ENCODE measurements at regions not wholly inside any gene's neighbourhood (a gene's known extent, or its start where the extent isn't known, plus 50 kb on each side); places are given as distances from the start of the nearest gene placed in this dataset.
A peak's percentile ranks its signal among the peaks of the same experiment; 100 is the strongest.

DNA sequence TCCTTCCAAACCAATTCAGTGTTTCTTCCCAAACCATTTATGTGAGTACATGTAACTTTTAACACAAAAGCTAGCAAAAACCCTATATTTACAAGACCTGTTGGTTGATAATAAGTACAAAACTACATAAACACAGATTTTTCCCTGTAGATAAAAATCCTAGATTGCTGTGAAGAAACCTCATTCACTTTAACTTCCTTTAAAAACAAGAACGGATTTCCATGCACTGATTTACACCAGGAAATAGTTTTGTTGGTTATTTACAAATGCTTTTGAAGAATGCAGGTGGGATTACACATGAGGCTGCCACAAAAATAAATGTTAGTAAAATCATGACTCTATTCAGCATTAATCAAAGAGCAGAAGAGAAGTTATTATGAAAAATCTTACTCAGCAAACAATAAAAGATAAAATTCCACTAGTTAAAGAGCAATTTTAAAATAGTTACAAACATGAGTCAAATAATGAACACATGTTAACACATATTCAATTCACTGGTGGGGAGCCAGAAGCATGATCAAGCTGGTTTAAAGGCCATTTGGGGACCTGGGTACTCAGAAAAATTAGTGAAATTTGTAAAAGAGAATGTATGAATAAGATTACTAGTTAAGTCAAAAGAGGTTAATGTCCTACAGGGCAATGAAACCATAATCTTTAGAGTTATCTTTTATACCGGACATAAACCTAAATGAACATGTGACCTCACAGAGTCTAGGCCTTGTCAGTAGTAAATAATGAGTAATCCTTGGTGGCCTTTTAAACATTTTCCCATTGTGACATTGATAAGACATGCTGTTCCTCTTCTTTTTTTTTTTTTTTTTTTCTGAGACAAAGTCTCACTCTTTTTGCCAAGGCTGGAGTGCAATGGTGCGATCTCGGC, 79.9 kb downstream of the PHLDA1 start (continued):
- TF ChIP-seq HLTF (IDR thresholded peaks at IDR 0.05) (no peak), CBX3 (IDR thresholded peaks at IDR 0.05; ENCODE audit: borderline replicate concordance in 1 of 2, low read length in 2 of 2) (no peak), CBFA2T3 (IDR thresholded peaks at IDR 0.05) (peak; percentile 41; the same call in 1 of the 2 replicates), C11orf30 (IDR thresholded peaks at IDR 0.05; ENCODE audit: low read depth) (peak; percentile 29; the same call in 1 of the 2 replicates), CBFA2T2 (conservative IDR thresholded peaks at IDR 0.05) (0 out of 2 replicates have a peak, but pooled peaks have one; percentile 14), ADNP (tag; IDR thresholded peaks at IDR 0.05) (peak; percentile 56; the same call in 1 of the 2 replicates), PBX2 (CRISPR knock-in tag; IDR thresholded peaks at IDR 0.05; ENCODE audit: low read depth) (no peak), PBX2 (tag; conservative IDR thresholded peaks at IDR 0.05; ENCODE audit: low read depth) (peak; percentile 44; the same call in 1 of the 2 replicates), PTBP1 (IDR thresholded peaks at IDR 0.05; ENCODE audit: low read depth, low read length) (no peak), ARHGAP35 (IDR thresholded peaks at IDR 0.05; ENCODE audit: partially characterized antibody) (no peak), ELF4 (CRISPR knock-in tag; IDR thresholded peaks at IDR 0.05) (no peak), ILK (tag; IDR thresholded peaks at IDR 0.05; ENCODE audit: borderline replicate concordance, low read depth) (no peak), ZFX (CRISPR knock-in tag; IDR thresholded peaks at IDR 0.05) (peak; percentile 36; the same call in 1 of the 2 replicates), FOSL1 (tag; conservative IDR thresholded peaks at IDR 0.05) (peak; percentile 83), ZNF24 (IDR thresholded peaks at IDR 0.05) (no peak), FOXK1 (CRISPR knock-in tag; IDR thresholded peaks at IDR 0.05; ENCODE audit: borderline replicate concordance) (no peak), ZNF780A (CRISPR knock-in tag; IDR thresholded peaks at IDR 0.05) (no peak)
- TF ChIP-seq, protein P1, sequence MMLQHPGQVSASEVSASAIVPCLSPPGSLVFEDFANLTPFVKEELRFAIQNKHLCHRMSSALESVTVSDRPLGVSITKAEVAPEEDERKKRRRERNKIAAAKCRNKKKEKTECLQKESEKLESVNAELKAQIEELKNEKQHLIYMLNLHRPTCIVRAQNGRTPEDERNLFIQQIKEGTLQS (IDR thresholded peaks at IDR 0.05): no peak
- TF ChIP-seq, protein P1 (CRISPR knock-in tag; conservative IDR thresholded peaks at IDR 0.05): no peak
- TF ChIP-seq, protein P2, sequence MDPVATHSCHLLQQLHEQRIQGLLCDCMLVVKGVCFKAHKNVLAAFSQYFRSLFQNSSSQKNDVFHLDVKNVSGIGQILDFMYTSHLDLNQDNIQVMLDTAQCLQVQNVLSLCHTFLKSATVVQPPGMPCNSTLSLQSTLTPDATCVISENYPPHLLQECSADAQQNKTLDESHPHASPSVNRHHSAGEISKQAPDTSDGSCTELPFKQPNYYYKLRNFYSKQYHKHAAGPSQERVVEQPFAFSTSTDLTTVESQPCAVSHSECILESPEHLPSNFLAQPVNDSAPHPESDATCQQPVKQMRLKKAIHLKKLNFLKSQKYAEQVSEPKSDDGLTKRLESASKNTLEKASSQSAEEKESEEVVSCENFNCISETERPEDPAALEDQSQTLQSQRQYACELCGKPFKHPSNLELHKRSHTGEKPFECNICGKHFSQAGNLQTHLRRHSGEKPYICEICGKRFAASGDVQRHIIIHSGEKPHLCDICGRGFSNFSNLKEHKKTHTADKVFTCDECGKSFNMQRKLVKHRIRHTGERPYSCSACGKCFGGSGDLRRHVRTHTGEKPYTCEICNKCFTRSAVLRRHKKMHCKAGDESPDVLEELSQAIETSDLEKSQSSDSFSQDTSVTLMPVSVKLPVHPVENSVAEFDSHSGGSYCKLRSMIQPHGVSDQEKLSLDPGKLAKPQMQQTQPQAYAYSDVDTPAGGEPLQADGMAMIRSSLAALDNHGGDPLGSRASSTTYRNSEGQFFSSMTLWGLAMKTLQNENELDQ (CRISPR knock-in tag; IDR thresholded peaks at IDR 0.05; ENCODE audit: borderline replicate concordance): no peak
- TF ChIP-seq, protein P3, sequence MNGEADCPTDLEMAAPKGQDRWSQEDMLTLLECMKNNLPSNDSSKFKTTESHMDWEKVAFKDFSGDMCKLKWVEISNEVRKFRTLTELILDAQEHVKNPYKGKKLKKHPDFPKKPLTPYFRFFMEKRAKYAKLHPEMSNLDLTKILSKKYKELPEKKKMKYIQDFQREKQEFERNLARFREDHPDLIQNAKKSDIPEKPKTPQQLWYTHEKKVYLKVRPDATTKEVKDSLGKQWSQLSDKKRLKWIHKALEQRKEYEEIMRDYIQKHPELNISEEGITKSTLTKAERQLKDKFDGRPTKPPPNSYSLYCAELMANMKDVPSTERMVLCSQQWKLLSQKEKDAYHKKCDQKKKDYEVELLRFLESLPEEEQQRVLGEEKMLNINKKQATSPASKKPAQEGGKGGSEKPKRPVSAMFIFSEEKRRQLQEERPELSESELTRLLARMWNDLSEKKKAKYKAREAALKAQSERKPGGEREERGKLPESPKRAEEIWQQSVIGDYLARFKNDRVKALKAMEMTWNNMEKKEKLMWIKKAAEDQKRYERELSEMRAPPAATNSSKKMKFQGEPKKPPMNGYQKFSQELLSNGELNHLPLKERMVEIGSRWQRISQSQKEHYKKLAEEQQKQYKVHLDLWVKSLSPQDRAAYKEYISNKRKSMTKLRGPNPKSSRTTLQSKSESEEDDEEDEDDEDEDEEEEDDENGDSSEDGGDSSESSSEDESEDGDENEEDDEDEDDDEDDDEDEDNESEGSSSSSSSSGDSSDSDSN (IDR thresholded peaks at IDR 0.05; ENCODE audit: borderline replicate concordance in 1 of 2, low read depth in 2 of 2, low read length in 2 of 2): no peak
